Suprapubic skin (tissue), 3 donors: ENCODE measurements at regions not wholly inside any gene's neighbourhood (a gene's known extent, or its start where the extent isn't known, plus 50 kb on each side); places are given as distances from the start of the nearest gene placed in this dataset.

ENCODE experiments used
- CTCF ChIP-seq, 2 donors: fragments of 200-600 bp in 1 of 2; fragments of 450-650 bp in 1 of 2; sonication (generic) in 1 of 2; IDR thresholded peaks; one replicate each; pipeline ENCODE4 v1.5.1; 2016 to 2019; ENCODE audit warnings: antibody characterized with exemption in 2 of 2, mild to moderate bottlenecking in 1 of 2, moderate library complexity in 1 of 2
- POLR2A ChIP-seq, 2 donors: fragments of 450-650 bp; IDR thresholded peaks; one replicate each; pipeline ENCODE4 v1.6.1; 2017; ENCODE audit warnings: antibody characterized with exemption in 2 of 2, mild to moderate bottlenecking in 2 of 2, moderate library complexity in 2 of 2

GRCh38 chr20:60358101-60358500 lies 399.9 kb downstream of the CDH26 start:
- TF ChIP-seq POLR2A (IDR thresholded peaks at IDR 0.05) (no peak), CTCF (IDR thresholded peaks at IDR 0.05) (no peak)
